Mesothelial cell of epicardium (in vitro differentiated cells): ENCODE measurements at regions not wholly inside any gene's neighbourhood (a gene's known extent, or its start where the extent isn't known, plus 50 kb on each side); places are given as distances from the start of the nearest gene placed in this dataset.

Experiments
- DNase-seq, 2 experiments: peaks; one replicate each; pipeline ENCODE4 v3.0.0; 2021; ENCODE audit warnings: low spot score in 2 of 2; ENCODE audit not compliant: unreplicated experiment in 2 of 2
- H3K27ac Mint-ChIP-seq: 2 replicates; pipeline ENCODE4 v1.8.0; 2021; ENCODE audit warnings: mixed read lengths
- H3K27me3 Mint-ChIP-seq: 2 replicates; pipeline ENCODE4 v1.8.0; 2021; ENCODE audit warnings: low read depth, mixed read lengths
- H3K36me3 Mint-ChIP-seq: 2 replicates; pipeline ENCODE4 v1.8.0; 2021; ENCODE audit warnings: mixed read lengths
- H3K4me1 Mint-ChIP-seq: 2 replicates; pipeline ENCODE4 v1.8.0; 2021; ENCODE audit warnings: mixed read lengths
- H3K4me3 Mint-ChIP-seq: 2 replicates; pipeline ENCODE4 v1.8.0; 2021; ENCODE audit warnings: mild to moderate bottlenecking, moderate library complexity, mixed read lengths
- H3K9me3 Mint-ChIP-seq: 2 replicates; pipeline ENCODE4 v1.8.0; 2021; ENCODE audit warnings: mixed read lengths
- TF ChIP-seq, protein P1 (sequence below): fragments of 200-600 bp; sonication (generic); IDR thresholded peaks from one replicate; pipeline ENCODE4 v1.5.0; 2021; ENCODE audit warnings: antibody characterized with exemption; ENCODE audit not compliant: unreplicated experiment

DNA sequence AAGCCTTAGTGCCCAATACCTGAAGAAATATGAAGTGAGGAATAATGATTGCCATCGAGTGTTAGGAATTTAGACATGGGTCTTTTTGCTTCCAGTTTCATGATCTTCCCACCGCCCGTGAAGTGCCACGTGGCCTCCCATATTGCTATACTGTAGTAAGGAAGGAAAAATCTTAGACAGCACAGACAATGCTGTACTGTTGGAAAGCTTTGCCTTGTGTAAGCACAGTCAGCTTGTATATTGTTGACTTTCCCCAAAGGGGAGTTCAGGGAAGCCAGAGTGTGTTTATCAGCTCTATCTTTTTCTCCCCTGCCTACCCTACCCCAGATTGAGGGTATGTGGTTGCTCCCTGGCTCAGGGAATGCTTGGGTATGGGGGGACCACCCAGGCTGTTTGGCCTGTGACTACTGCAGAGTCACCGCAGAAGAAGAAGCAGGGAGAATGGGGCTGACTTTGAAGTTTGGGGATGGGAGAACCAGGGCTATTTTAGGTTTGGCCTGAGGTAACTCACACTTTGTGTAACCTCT lies 161.8 kb upstream of the MEF2C start:
- H3K27me3 Mint-ChIP-seq, result no peaks in the 10 kb centered on the region
- peaks cover 4% of the 10 kb centered on the region for H3K9me3 Mint-ChIP-seq
- H3K27ac Mint-ChIP-seq, result no peak overlapping the region
- H3K36me3 Mint-ChIP-seq, result peaks cover 2% of the 10 kb centered on the region
- TF ChIP-seq, protein P1, sequence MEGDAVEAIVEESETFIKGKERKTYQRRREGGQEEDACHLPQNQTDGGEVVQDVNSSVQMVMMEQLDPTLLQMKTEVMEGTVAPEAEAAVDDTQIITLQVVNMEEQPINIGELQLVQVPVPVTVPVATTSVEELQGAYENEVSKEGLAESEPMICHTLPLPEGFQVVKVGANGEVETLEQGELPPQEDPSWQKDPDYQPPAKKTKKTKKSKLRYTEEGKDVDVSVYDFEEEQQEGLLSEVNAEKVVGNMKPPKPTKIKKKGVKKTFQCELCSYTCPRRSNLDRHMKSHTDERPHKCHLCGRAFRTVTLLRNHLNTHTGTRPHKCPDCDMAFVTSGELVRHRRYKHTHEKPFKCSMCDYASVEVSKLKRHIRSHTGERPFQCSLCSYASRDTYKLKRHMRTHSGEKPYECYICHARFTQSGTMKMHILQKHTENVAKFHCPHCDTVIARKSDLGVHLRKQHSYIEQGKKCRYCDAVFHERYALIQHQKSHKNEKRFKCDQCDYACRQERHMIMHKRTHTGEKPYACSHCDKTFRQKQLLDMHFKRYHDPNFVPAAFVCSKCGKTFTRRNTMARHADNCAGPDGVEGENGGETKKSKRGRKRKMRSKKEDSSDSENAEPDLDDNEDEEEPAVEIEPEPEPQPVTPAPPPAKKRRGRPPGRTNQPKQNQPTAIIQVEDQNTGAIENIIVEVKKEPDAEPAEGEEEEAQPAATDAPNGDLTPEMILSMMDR, result no peak
- peaks cover 17% of the 10 kb centered on the region for H3K4me1 Mint-ChIP-seq
- DNase-seq, result no peak
- no peak overlapping the region for H3K4me3 Mint-ChIP-seq

DNA sequence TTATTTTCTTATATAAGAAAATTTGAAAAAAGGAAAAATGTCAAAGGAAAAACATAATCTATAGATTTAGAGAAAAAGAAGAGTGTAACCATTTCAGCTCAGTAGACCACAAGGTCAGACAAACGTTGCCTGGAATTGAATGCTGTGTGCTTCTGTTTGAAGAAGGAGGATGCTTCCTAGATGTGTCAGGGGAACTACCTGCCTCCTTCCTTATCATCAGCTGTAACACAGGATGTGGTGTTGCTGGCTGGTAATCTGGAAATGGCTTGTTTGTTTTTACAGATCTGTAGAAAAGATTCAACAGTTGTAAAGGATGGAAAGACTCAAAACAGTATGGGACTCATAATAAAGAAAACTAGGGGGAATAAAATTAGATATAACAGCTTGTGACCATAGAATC lies 160.7 kb upstream of the MEF2C start:
- peaks cover 17% of the 10 kb centered on the region for H3K4me1 Mint-ChIP-seq
- H3K9me3 Mint-ChIP-seq, result peaks cover 3% of the 10 kb centered on the region
- no peak for DNase-seq
- H3K36me3 Mint-ChIP-seq, result no peaks in the 10 kb centered on the region
- H3K27me3 Mint-ChIP-seq, result no peaks in the 10 kb centered on the region
- no peak overlapping the region for H3K4me3 Mint-ChIP-seq
- no peak overlapping the region for H3K27ac Mint-ChIP-seq
- TF ChIP-seq, protein P1, result no peak

- no peak for DNase-seq
- Mint-ChIP-seq H3K4me3 (no peak overlapping the region), H3K27me3 (no peaks in the 10 kb centered on the region), H3K27ac (no peak overlapping the region), H3K4me1 (peaks cover 17% of the 10 kb centered on the region), H3K36me3 (no peaks in the 10 kb centered on the region), H3K9me3 (peaks cover 6% of the 10 kb centered on the region)
- TF ChIP-seq, protein P1, result no peak
Measured at GRCh38 chr5:89042746-89043145, 159.8 kb upstream of the MEF2C start.

GRCh38 chr5:89041976-89042375 lies 159.0 kb upstream of the MEF2C start:
- Mint-ChIP-seq H3K36me3 (no peaks in the 10 kb centered on the region), H3K9me3 (peaks cover 6% of the 10 kb centered on the region), H3K4me1 (peaks cover 17% of the 10 kb centered on the region), H3K4me3 (no peak overlapping the region), H3K27ac (peak overlapping the region; percentile 70), H3K27me3 (no peaks in the 10 kb centered on the region)
- no peak for DNase-seq
- TF ChIP-seq, protein P1, result no peak

DNA sequence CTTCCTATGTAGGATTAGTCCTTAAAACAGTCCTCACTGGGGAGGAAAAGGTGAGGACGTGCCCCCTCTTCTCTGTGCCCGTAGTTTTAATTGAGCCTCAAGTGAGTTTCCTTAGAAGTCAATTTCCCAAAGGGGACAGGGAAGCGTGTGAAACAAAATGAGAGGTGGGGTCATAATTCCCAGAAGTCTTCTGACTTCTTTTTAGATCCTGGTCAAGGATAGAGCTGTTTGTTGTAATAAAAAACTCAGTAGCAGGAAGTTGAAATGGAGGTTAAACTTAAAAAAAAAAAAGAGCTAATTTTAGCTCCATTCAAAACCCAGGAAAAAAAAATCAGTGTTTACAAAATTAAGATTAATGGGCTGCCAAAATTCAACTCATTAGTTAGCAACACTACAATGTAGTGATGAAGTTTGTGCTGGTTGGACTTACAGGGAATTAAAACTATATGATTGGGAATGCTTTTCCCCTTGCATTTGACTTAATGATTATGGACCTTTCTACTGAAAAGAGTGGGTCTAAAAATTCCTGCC lies 158.3 kb upstream of the MEF2C start:
- Mint-ChIP-seq H3K36me3 (no peaks in the 10 kb centered on the region), H3K9me3 (peaks cover 6% of the 10 kb centered on the region), H3K27me3 (no peaks in the 10 kb centered on the region), H3K4me3 (no peak overlapping the region), H3K27ac (peak overlapping the region; percentile 32), H3K4me1 (peaks cover 17% of the 10 kb centered on the region)
- DNase-seq, result no peak
- TF ChIP-seq, protein P1, result no peak
